T-helper 17 cell (primary cell): ENCODE measurements at regions not wholly inside any gene's neighbourhood (a gene's known extent, or its start where the extent isn't known, plus 50 kb on each side); places are given as distances from the start of the nearest gene placed in this dataset.

Experiments
- ATAC-seq: fragments of 150-1000 bp; cut with Tn5 transposase; 2 replicates; pipeline ENCODE4 v1.10.0; 2021; ENCODE audit warnings: mild to moderate bottlenecking, moderate library complexity
- DNase-seq, 3 donors: peaks; one replicate each; pipeline versions ENCODE4 v3.0.0 to v3.0.0-alpha.2; 2020 to 2021
- H3K9me3 ChIP-seq: one replicate; pipeline ENCODE4 v1.7.0; 2013; ENCODE audit warnings: low read length, mild to moderate bottlenecking; ENCODE audit not compliant: control insufficient read depth, poor library complexity, severe bottlenecking
- H3K27ac Mint-ChIP-seq: one replicate; pipeline ENCODE4 v1.8.0; 2022; ENCODE audit warnings: mild to moderate bottlenecking, moderate library complexity, mixed read lengths
- H3K27me3 Mint-ChIP-seq: one replicate; pipeline ENCODE4 v1.8.0; 2022; ENCODE audit warnings: mixed read lengths
- H3K36me3 Mint-ChIP-seq: one replicate; pipeline ENCODE4 v1.8.0; 2022; ENCODE audit warnings: low read depth, mixed read lengths
- H3K4me1 Mint-ChIP-seq: one replicate; pipeline ENCODE4 v1.8.0; 2022; ENCODE audit warnings: mild to moderate bottlenecking, mixed read lengths
- H3K4me3 Mint-ChIP-seq: one replicate; pipeline ENCODE4 v1.8.0; 2022; ENCODE audit warnings: mild to moderate bottlenecking, moderate library complexity, mixed read lengths

- no peaks in the 10 kb centered on the region for H3K9me3 ChIP-seq
- Mint-ChIP-seq H3K36me3 (peaks cover 3% of the 10 kb centered on the region), H3K4me1 (peaks cover 47% of the 10 kb centered on the region), H3K27ac (peak overlapping the region; percentile 80), H3K27me3 (peaks cover 10% of the 10 kb centered on the region), H3K4me3 (peak overlapping the region; percentile 49)
- ATAC-seq (no peak), DNase-seq (no peak)
Measured at GRCh38 chr3:13195374-13195773, 122.1 kb upstream of the IQSEC1 start.

GRCh38 chr3:13194285-13195209, 121.3 kb upstream of the IQSEC1 start:
- H3K9me3 ChIP-seq, result no peaks in the 10 kb centered on the region
- H3K36me3 Mint-ChIP-seq, result no peaks in the 10 kb centered on the region
- H3K27me3 Mint-ChIP-seq, result peaks cover 2% of the 10 kb centered on the region
- DNase-seq, result no peak
- H3K4me3 Mint-ChIP-seq, result peak overlapping the region; percentile 39
- peak overlapping the region; percentile 49 for H3K27ac Mint-ChIP-seq
- H3K4me1 Mint-ChIP-seq, result peaks cover 46% of the 10 kb centered on the region
- ATAC-seq, result no peak

GRCh38 chr3:13193320-13194284, 120.4 kb upstream of the IQSEC1 start:
- H3K9me3 ChIP-seq, result no peaks in the 10 kb centered on the region
- ATAC-seq (no peak), DNase-seq (no peak)
- Mint-ChIP-seq H3K36me3 (no peaks in the 10 kb centered on the region), H3K4me3 (no peak overlapping the region), H3K4me1 (peaks cover 51% of the 10 kb centered on the region), H3K27ac (peak overlapping the region; percentile 49), H3K27me3 (no peaks in the 10 kb centered on the region)

DNA sequence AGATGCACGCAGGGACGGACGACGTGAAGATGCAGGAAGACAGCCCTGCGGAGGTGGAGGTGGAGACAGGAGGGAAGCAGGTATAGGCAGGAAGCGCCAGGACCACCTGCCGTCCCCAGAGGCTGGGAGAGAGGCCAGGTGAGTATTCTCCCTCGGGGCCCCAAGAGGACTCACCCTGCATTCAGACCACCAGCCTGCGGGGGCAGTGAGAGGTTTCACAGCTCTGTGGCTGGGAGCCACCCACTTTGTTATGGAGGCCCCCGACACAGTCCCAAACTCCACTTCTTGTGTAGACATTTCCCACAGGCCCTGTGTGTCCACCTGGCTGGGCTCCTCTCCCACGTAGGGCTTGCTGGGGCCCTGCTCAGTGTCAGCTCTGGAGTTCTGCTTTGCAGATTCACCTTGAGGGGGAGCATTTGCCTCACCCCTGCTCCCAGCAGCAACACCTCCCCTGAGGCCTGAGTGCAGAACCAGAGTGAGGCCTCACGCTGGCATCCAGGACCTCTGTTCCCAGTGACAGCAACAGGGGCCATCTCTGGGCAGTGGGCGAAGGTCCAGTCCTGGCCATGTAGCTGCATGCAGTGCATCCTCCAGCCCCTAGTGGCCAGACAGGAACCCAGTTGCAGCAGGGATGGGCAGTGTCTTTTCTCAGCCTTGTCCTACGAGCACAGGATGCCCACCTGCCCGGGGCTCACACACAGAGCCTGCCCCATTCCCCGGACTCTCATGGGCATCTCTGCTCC, 119.4 kb upstream of the IQSEC1 start:
- H3K4me3 Mint-ChIP-seq, result no peak overlapping the region
- ATAC-seq, result no peak
- no peaks in the 10 kb centered on the region for H3K9me3 ChIP-seq
- no peak for DNase-seq
- H3K27me3 Mint-ChIP-seq, result no peaks in the 10 kb centered on the region
- H3K4me1 Mint-ChIP-seq, result peaks cover 55% of the 10 kb centered on the region
- peak overlapping the region; percentile 75 for H3K27ac Mint-ChIP-seq
- H3K36me3 Mint-ChIP-seq, result no peaks in the 10 kb centered on the region

DNA sequence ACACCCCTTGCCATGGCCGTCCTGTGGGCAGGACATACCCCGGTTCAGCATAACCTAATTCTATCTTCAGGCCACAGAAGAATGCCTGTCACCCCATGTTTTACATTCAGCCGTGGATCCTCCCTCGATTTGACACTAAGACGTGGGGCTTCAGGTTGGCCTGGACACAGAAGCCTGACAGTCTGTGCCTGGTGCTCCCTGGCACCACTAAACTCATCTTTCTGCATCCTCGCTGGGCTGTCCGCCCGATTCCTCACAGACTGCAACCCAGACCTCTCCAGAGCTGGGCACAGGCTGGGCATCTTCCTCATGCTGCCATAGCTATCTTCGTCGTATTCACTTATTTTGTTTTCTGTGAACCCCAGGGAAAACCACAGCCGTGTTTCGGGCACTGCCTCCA, 117.8 kb upstream of the IQSEC1 start:
- H3K9me3 ChIP-seq, result no peaks in the 10 kb centered on the region
- Mint-ChIP-seq H3K4me3 (no peak overlapping the region), H3K36me3 (no peaks in the 10 kb centered on the region), H3K4me1 (peaks cover 47% of the 10 kb centered on the region), H3K27ac (peak overlapping the region; percentile 19), H3K27me3 (no peaks in the 10 kb centered on the region)
- DNase-seq, result no peak
- ATAC-seq, result no peak

DNA sequence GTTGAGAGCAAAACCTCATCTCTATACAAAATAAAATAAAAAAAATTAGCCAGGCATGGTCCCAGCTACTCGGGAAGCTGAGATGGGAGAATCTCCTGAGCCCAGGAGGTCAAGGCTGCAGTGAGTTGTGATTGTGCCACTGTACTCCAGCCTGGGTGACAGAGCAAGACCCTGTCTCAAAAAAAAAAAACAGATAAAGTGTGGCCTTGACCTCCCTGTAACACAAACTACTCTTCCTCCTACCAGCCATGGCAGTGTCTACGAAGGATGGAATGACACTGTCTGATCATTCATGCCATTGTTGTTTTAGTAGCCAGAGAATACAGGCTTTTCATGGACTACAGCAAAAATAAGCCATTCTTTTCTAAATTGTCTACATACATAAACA, 117.1 kb upstream of the IQSEC1 start:
- Mint-ChIP-seq H3K27ac (peak overlapping the region; percentile 19), H3K4me3 (peak overlapping the region; percentile 37), H3K4me1 (peaks cover 43% of the 10 kb centered on the region), H3K27me3 (no peaks in the 10 kb centered on the region), H3K36me3 (no peaks in the 10 kb centered on the region)
- ATAC-seq (no peak), DNase-seq (no peak)
- no peaks in the 10 kb centered on the region for H3K9me3 ChIP-seq

- Mint-ChIP-seq H3K27me3 (no peaks in the 10 kb centered on the region), H3K4me1 (peaks cover 37% of the 10 kb centered on the region), H3K4me3 (peak overlapping the region; percentile 68), H3K36me3 (no peaks in the 10 kb centered on the region), H3K27ac (peak overlapping the region; percentile 19)
- H3K9me3 ChIP-seq, result no peaks in the 10 kb centered on the region
- ATAC-seq (peak; percentile 77), DNase-seq (no peak)
Measured at GRCh38 chr3:13189639-13190377, 116.6 kb upstream of the IQSEC1 start.

DNA sequence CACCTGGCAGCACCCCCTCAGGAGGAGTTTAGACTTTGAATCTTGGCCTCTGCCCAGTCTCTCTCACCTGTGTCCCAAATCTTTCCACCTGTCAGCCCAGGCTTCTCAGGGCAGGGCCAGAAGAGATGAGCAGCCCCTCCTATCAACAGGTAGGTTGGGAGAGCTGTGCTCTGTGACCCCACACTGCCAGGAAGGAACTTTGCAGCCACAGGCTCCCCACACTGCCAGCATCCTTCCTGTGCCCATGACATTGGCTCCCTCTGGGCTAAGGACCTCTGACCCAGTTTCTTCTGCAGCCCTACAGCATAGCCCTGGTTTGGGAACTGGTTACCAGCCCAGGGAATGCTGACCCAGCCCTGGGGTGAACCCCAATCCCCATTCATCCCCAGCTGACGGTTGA, 115.7 kb upstream of the IQSEC1 start:
- Mint-ChIP-seq H3K27ac (peak overlapping the region; percentile 19), H3K4me3 (peak overlapping the region; percentile 68), H3K27me3 (no peaks in the 10 kb centered on the region), H3K36me3 (no peaks in the 10 kb centered on the region), H3K4me1 (peaks cover 32% of the 10 kb centered on the region)
- ATAC-seq (peak; percentile 44), DNase-seq (no peak)
- no peaks in the 10 kb centered on the region for H3K9me3 ChIP-seq

DNA sequence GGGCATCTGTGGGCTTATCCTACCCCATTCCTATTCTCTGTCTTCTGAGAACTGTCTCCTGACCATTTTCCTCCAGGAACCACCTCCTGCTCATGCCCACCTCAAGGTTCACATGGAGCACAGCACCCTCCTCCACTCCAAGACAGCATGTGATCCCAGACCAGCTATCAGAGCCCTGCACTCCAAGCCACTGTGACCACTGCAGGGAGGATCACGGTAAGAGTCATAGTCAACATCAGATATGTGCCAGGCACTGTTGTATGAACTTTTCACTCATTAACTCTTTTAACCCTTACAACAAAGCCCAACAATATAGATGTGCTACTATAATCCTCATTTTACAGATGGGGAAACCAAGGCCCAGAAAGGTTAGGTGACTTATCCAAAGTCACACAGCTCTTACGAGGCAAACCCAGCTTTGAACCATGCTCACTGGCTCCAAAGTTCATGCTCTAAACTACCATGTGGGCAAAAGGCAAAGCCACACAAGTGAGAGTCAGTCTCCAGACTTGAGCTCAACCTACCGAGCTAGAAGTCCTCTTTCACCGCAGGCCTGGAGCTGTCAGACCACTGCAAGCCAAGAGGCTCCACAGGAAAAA, 115.1 kb upstream of the IQSEC1 start:
- no peak for ATAC-seq
- no peaks in the 10 kb centered on the region for H3K9me3 ChIP-seq
- peaks cover 25% of the 10 kb centered on the region for H3K4me1 Mint-ChIP-seq
- DNase-seq, result no peak
- no peak overlapping the region for H3K27ac Mint-ChIP-seq
- H3K4me3 Mint-ChIP-seq, result no peak overlapping the region
- H3K36me3 Mint-ChIP-seq, result no peaks in the 10 kb centered on the region
- H3K27me3 Mint-ChIP-seq, result no peaks in the 10 kb centered on the region

DNA sequence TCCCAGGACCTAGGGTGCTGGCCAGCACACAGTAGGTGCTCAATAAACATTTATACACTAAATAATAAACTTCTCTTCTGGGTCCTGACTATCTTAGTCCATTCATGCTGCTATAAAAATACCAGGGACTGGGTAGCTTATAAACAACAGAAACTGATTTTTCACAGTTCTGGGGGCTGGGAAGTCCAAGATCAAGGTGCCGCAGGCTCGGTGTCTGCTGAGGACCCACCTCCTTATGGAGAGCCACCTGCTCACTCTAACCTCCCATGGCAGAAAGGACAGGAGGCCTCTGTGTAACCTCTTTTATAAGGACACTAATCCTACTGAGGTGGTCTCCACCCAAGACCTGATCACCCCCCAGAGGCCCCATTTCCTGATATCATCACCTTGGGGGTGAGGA, 114.4 kb upstream of the IQSEC1 start:
- H3K4me1 Mint-ChIP-seq, result peaks cover 20% of the 10 kb centered on the region
- H3K4me3 Mint-ChIP-seq, result no peak overlapping the region
- DNase-seq (no peak), ATAC-seq (no peak)
- H3K36me3 Mint-ChIP-seq, result no peaks in the 10 kb centered on the region
- H3K27me3 Mint-ChIP-seq, result no peaks in the 10 kb centered on the region
- no peak overlapping the region for H3K27ac Mint-ChIP-seq
- H3K9me3 ChIP-seq, result no peaks in the 10 kb centered on the region

DNA sequence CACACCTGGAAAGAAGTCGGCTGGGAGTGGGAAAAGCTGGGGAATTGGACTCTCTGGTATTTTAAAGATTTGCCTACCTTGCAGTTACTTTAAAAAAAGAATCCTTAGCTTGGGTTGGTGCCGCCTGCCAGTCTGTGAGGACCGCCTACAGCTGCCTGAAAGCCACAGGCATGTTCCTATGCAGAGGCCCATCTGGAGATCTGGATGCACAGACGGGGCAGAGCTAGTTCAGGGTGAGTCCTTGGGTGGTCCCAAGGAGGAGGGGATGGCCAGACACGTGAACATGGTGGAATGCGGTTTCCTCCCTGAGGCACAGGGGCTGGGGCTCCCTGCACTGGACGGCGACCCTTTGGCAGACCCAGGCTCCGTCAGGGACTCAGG, 113.2 kb upstream of the IQSEC1 start:
- H3K27ac Mint-ChIP-seq, result no peak overlapping the region
- ATAC-seq (no peak), DNase-seq (no peak)
- no peaks in the 10 kb centered on the region for H3K36me3 Mint-ChIP-seq
- H3K4me1 Mint-ChIP-seq, result peaks cover 20% of the 10 kb centered on the region
- H3K4me3 Mint-ChIP-seq, result no peak overlapping the region
- H3K27me3 Mint-ChIP-seq, result no peaks in the 10 kb centered on the region
- no peaks in the 10 kb centered on the region for H3K9me3 ChIP-seq

DNA sequence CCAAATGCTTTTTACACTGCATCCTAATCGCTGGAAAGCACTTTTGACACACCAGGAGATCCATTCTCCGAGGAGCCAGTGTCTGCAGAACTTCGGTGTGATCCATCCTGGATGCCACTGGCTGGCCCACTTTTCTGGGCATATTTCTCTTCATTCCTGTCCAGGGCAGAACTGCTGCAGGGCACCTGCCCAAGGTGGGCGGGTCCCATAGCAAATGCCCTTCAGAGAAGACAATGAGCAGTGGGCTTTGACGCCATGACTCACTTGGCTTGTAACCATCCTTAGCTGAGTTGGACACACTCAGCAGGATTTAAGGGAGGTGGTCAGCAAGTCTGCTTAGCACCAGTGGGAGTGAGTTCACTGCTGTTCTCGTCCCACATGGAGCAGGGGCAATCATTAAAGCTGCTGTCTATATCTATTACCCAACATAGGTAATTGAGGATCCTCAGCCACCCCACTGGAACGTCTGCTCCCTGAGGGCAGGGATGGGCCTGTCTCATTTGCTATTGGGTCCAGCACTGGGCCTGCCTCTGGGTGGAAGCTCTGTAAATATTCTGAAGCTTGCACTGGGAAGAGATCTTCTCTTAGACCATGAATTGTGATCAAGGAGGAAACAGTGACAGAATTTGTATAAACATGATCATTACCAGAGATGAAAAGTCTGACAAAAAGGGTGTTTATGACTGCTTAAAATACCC, 112.7 kb upstream of the IQSEC1 start:
- H3K27me3 Mint-ChIP-seq, result no peaks in the 10 kb centered on the region
- H3K27ac Mint-ChIP-seq, result no peak overlapping the region
- no peaks in the 10 kb centered on the region for H3K9me3 ChIP-seq
- DNase-seq (no peak), ATAC-seq (no peak)
- H3K4me1 Mint-ChIP-seq, result peaks cover 17% of the 10 kb centered on the region
- H3K4me3 Mint-ChIP-seq, result no peak overlapping the region
- H3K36me3 Mint-ChIP-seq, result no peaks in the 10 kb centered on the region
